Neural cell (in vitro differentiated cells): ENCODE measurements at regions not wholly inside any gene's neighbourhood (a gene's known extent, or its start where the extent isn't known, plus 50 kb on each side); places are given as distances from the start of the nearest gene placed in this dataset.

Experiments
- H2AFZ ChIP-seq: fragments of 200-600, 300-800 bp; sonication (generic), shearing (Covaris generic); 2 replicates; pipeline ENCODE4 v1.6.0; 2014; ENCODE audit warnings: low read depth, mild to moderate bottlenecking, antibody characterized with exemption, low read length, moderate library complexity
- H3F3A ChIP-seq: fragments of 200-600 bp; shearing (Covaris generic); 2 replicates; pipeline ENCODE4 v1.6.1; 2016; ENCODE audit warnings: mild to moderate bottlenecking, moderate library complexity, mixed read lengths, antibody characterized with exemption, low read length; ENCODE audit not compliant: insufficient read depth, poor library complexity, severe bottlenecking
- H3K27ac ChIP-seq: fragments of 200-600, 300-800 bp; sonication (generic), shearing (Covaris generic); 2 replicates; pipeline ENCODE4 v1.5.1; 2014; ENCODE audit warnings: mild to moderate bottlenecking, low read length, moderate library complexity
- H3K27me3 ChIP-seq: fragments of 300-800, 200-600 bp; sonication (generic), shearing (Covaris generic); 2 replicates; pipeline ENCODE4 v1.6.0; 2014; ENCODE audit warnings: mild to moderate bottlenecking, low read depth, low read length, moderate library complexity; ENCODE audit not compliant: insufficient read depth
- H3K36me3 ChIP-seq: fragments of 300-800, 200-600 bp; sonication (generic), shearing (Covaris generic); 2 replicates; pipeline ENCODE4 v1.5.1; 2014; ENCODE audit warnings: mild to moderate bottlenecking, antibody characterized with exemption, low read length, moderate library complexity; ENCODE audit not compliant: insufficient read depth
- H3K4me2 ChIP-seq: fragments of 300-800, 200-600 bp; sonication (generic), shearing (Covaris generic); 2 replicates; pipeline ENCODE4 v1.6.0; 2014; ENCODE audit warnings: mild to moderate bottlenecking, low read length
- H3K4me3 ChIP-seq: fragments of 300-800, 200-600 bp; sonication (generic), shearing (Covaris generic); 2 replicates; pipeline ENCODE4 v1.5.1; 2014; ENCODE audit warnings: mild to moderate bottlenecking, low read length, moderate library complexity
- H3K79me2 ChIP-seq: fragments of 200-600 bp; shearing (Covaris generic); replicated peaks from 2 replicates; pipeline ENCODE4 v1.6.0; 2014; ENCODE audit warnings: mild to moderate bottlenecking, low read length, moderate library complexity; ENCODE audit not compliant: insufficient read depth
- H3K9ac ChIP-seq: fragments of 300-800, 200-600 bp; sonication (generic), shearing (Covaris generic); 2 replicates; pipeline ENCODE4 v1.6.1; 2016; ENCODE audit warnings: mild to moderate bottlenecking, low read length, mixed read lengths
- H3K9me2 ChIP-seq: fragments of 200-600 bp; shearing (Covaris generic); 2 replicates; pipeline ENCODE4 v1.6.1; 2016; ENCODE audit warnings: mild to moderate bottlenecking, low read length, mixed read lengths; ENCODE audit not compliant: insufficient read depth
- H3K9me3 ChIP-seq: fragments of 200-600, 300-800 bp; sonication (generic), shearing (Covaris generic); 2 replicates; pipeline ENCODE4 v1.6.1; 2016; ENCODE audit warnings: mild to moderate bottlenecking, mixed run types, low read length, moderate library complexity, mixed read lengths
- H4K20me1 ChIP-seq: fragments of 200-600 bp; shearing (Covaris generic); 2 replicates; pipeline ENCODE4 v1.6.1; 2016; ENCODE audit warnings: mild to moderate bottlenecking, mixed run types; ENCODE audit not compliant: insufficient read depth
- EP300 ChIP-seq: fragments of 450-650 bp; conservative IDR thresholded peaks from 2 replicates; pipeline ENCODE4 v1.6.1; 2014; ENCODE audit warnings: antibody characterized with exemption, mild to moderate bottlenecking, moderate library complexity; ENCODE audit not compliant: poor library complexity, severe bottlenecking
- EZH2 ChIP-seq: fragments of 200-600, 300-800 bp; shearing (Covaris generic), sonication (generic); IDR thresholded peaks from 2 replicates; pipeline ENCODE4 v1.6.1; 2014; ENCODE audit warnings: antibody characterized with exemption, low read length, borderline replicate concordance, mild to moderate bottlenecking; ENCODE audit not compliant: insufficient read depth, poor library complexity, severe bottlenecking
- MXI1 ChIP-seq: fragments of 450-650 bp; conservative IDR thresholded peaks from 2 replicates; pipeline ENCODE4 v1.6.1; 2014; ENCODE audit warnings: antibody characterized with exemption, mild to moderate bottlenecking; ENCODE audit not compliant: poor library complexity, severe bottlenecking
- POLR2AphosphoS5 ChIP-seq: IDR thresholded peaks from 2 replicates; pipeline ENCODE4 v1.6.1; 2012
- RAD21 ChIP-seq: fragments of 450-650 bp; conservative IDR thresholded peaks from 2 replicates; pipeline ENCODE4 v1.6.1; 2014; ENCODE audit warnings: antibody characterized with exemption, mild to moderate bottlenecking, moderate library complexity
- SMC3 ChIP-seq: fragments of 450-650 bp; conservative IDR thresholded peaks from 2 replicates; pipeline ENCODE4 v1.6.1; 2014; ENCODE audit warnings: antibody characterized with exemption, mild to moderate bottlenecking, moderate library complexity; ENCODE audit not compliant: poor library complexity
- TAF1 ChIP-seq: IDR thresholded peaks from 2 replicates; pipeline ENCODE4 v1.6.1; 2012; ENCODE audit warnings: low read depth
- TF ChIP-seq, protein P1 (sequence below): fragments of 450-650 bp; IDR thresholded peaks from 2 replicates; pipeline ENCODE4 v1.5.1; 2014; ENCODE audit warnings: antibody characterized with exemption, mild to moderate bottlenecking, moderate library complexity; ENCODE audit not compliant: poor library complexity, severe bottlenecking
- TF ChIP-seq, protein P2 (sequence below): IDR thresholded peaks from 2 replicates; pipeline ENCODE4 v1.6.1; 2012; ENCODE audit warnings: borderline replicate concordance

DNA sequence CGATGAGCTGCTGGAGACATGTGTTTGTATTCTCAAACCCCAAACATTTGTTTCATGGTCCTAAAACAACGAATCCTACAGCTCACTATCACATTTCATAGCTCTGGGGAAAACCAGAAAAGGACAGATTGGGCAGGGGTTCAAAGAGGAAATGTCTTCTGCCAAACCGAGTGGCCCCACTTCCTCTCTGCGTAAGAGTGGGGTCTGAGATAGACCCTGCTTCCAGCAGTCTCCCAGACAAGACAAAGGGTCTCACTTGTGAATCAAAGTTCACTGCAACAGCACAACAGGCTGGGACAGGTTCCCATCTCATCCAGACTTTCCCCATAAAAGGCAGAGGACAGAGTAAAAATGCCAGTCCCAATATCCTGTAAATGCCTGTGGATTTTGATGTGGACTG, 276.2 kb upstream of the SLC24A2 start:
- H3K4me2 ChIP-seq: no peak overlapping the region
- no peak overlapping the region for H3K27ac ChIP-seq
- no peaks in the 10 kb centered on the region for H4K20me1 ChIP-seq
- H3K9ac ChIP-seq: no peak overlapping the region
- no peaks in the 10 kb centered on the region for H3K9me3 ChIP-seq
- H3K36me3 ChIP-seq: no peaks in the 10 kb centered on the region
- H3F3A ChIP-seq: no peaks in the 10 kb centered on the region
- TF ChIP-seq TAF1 (no peak), EZH2 (no peak), SMC3 (no peak)
- H2AFZ ChIP-seq: no peak overlapping the region
- no peaks in the 10 kb centered on the region for H3K9me2 ChIP-seq
- no peaks in the 10 kb centered on the region for H3K79me2 ChIP-seq
- no peak overlapping the region for H3K4me3 ChIP-seq
- H3K27me3 ChIP-seq: no peaks in the 10 kb centered on the region

DNA sequence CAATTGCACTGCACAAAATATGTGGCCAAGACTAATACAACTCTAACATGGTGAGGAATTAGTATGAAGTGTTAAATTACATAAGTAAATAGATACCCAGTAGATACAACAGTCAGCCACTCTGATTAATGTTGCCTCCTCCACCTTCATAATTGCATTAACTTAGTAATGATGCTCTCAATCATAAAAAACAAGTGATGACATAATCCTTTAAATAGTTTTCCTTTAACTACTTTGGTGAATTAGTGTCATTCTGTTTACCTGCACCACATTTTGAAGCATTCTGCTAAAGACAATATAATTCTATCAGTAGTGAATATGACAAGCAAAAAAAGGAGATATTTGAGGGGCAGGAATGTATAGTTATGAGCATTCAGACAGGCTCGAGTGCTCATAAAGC, 265.9 kb upstream of the SLC24A2 start:
- Histone ChIP-seq H4K20me1 (no peaks in the 10 kb centered on the region), H3K4me3 (no peak overlapping the region), H3K9me3 (no peaks in the 10 kb centered on the region), H3K36me3 (no peaks in the 10 kb centered on the region), H3K9me2 (no peaks in the 10 kb centered on the region), H3K4me2 (no peak overlapping the region), H3K9ac (no peak overlapping the region), H3K27me3 (no peaks in the 10 kb centered on the region), H2AFZ (no peak overlapping the region), H3K27ac (no peak overlapping the region), H3K79me2 (no peaks in the 10 kb centered on the region), H3F3A (no peaks in the 10 kb centered on the region)
- TF ChIP-seq SMC3: no peak
- no peak for TF ChIP-seq RAD21
- TF ChIP-seq POLR2AphosphoS5: no peak
- TF ChIP-seq, protein P1, sequence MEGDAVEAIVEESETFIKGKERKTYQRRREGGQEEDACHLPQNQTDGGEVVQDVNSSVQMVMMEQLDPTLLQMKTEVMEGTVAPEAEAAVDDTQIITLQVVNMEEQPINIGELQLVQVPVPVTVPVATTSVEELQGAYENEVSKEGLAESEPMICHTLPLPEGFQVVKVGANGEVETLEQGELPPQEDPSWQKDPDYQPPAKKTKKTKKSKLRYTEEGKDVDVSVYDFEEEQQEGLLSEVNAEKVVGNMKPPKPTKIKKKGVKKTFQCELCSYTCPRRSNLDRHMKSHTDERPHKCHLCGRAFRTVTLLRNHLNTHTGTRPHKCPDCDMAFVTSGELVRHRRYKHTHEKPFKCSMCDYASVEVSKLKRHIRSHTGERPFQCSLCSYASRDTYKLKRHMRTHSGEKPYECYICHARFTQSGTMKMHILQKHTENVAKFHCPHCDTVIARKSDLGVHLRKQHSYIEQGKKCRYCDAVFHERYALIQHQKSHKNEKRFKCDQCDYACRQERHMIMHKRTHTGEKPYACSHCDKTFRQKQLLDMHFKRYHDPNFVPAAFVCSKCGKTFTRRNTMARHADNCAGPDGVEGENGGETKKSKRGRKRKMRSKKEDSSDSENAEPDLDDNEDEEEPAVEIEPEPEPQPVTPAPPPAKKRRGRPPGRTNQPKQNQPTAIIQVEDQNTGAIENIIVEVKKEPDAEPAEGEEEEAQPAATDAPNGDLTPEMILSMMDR: no peak
- TF ChIP-seq EP300: no peak
- TF ChIP-seq, protein P2, sequence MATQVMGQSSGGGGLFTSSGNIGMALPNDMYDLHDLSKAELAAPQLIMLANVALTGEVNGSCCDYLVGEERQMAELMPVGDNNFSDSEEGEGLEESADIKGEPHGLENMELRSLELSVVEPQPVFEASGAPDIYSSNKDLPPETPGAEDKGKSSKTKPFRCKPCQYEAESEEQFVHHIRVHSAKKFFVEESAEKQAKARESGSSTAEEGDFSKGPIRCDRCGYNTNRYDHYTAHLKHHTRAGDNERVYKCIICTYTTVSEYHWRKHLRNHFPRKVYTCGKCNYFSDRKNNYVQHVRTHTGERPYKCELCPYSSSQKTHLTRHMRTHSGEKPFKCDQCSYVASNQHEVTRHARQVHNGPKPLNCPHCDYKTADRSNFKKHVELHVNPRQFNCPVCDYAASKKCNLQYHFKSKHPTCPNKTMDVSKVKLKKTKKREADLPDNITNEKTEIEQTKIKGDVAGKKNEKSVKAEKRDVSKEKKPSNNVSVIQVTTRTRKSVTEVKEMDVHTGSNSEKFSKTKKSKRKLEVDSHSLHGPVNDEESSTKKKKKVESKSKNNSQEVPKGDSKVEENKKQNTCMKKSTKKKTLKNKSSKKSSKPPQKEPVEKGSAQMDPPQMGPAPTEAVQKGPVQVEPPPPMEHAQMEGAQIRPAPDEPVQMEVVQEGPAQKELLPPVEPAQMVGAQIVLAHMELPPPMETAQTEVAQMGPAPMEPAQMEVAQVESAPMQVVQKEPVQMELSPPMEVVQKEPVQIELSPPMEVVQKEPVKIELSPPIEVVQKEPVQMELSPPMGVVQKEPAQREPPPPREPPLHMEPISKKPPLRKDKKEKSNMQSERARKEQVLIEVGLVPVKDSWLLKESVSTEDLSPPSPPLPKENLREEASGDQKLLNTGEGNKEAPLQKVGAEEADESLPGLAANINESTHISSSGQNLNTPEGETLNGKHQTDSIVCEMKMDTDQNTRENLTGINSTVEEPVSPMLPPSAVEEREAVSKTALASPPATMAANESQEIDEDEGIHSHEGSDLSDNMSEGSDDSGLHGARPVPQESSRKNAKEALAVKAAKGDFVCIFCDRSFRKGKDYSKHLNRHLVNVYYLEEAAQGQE: no peak
- TF ChIP-seq MXI1: no peak

DNA sequence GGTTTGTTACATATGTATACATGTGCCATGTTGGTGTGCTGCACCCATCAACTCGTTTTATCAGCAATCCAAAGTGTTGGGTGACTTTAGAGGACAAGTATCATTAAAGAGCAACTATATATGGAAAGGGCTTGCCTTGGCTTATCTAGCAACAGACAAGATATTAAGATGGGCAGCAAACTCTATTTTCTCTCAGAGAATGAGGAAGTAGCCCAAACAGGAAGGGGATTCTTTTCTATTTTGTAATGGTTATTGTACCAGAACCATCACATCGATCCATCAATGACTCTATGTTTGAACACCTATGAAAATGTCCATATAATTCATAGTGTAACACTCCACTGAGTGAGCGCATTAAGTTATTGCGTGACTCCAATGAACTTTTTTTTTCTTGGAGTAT, 260.1 kb upstream of the SLC24A2 start:
- Histone ChIP-seq H4K20me1 (no peaks in the 10 kb centered on the region), H3K9me2 (no peaks in the 10 kb centered on the region), H3K4me2 (no peak overlapping the region), H3K79me2 (no peaks in the 10 kb centered on the region), H2AFZ (no peak overlapping the region), H3K9me3 (no peaks in the 10 kb centered on the region), H3F3A (no peaks in the 10 kb centered on the region), H3K4me3 (no peak overlapping the region), H3K9ac (no peak overlapping the region), H3K27ac (no peak overlapping the region), H3K36me3 (no peaks in the 10 kb centered on the region), H3K27me3 (no peaks in the 10 kb centered on the region)
- TF ChIP-seq EP300 (no peak), POLR2AphosphoS5 (no peak), TAF1 (no peak), MXI1 (no peak), RAD21 (no peak), EZH2 (no peak), SMC3 (no peak)
- TF ChIP-seq, protein P1: no peak
- TF ChIP-seq, protein P2: no peak
